ENCODE measurements at regions not wholly inside any gene's neighbourhood (a gene's known extent, or its start where the extent isn't known, plus 50 kb on each side); places are given as distances from the start of the nearest gene placed in this dataset.

DNA sequence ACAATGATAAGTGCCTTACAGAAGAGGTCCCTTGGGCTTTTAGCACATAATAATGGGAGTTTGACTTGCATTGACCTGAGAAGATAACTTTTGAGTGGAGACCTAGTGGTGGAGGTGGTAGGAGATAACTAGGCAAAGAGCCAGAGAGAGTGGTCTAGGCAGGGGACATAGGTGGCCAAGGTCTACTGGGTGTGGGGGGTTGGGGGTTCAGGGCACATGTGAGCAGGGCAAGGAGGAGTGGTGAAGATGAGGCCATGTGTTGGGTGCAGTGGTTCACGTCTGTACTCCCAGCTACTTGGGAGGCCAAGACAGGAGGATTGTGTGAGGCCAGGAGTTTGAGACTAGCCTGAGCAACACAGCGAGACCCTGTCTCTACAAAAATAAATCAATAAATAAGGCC lies 74.3 kb upstream of the CTNNBL1 start:
- TF ChIP-seq YY1 (IDR thresholded peaks at IDR 0.05; ENCODE audit: low read depth, low read length) (no peak), CTCF (IDR thresholded peaks at IDR 0.05; ENCODE audit: control extremely low read depth in 1 of 3, insufficient read depth in 1 of 3, low read depth in 1 of 3, low read length in 3 of 3) (no peak), TBP (IDR thresholded peaks at IDR 0.05; ENCODE audit: low read depth, low read length) (no peak), RAD21 (IDR thresholded peaks at IDR 0.05 in 1 of 2, conservative IDR thresholded peaks at IDR 0.05 in 1 of 2; ENCODE audit: low read depth in 2 of 2, low read length in 2 of 2) (no peak), EZH2 (IDR thresholded peaks at IDR 0.05; ENCODE audit: low read depth, low read length, severe bottlenecking) (no peak), CREB1 (IDR thresholded peaks at IDR 0.05) (no peak), RNF2 (IDR thresholded peaks at IDR 0.05; ENCODE audit: borderline replicate concordance, low read depth, low read length, missing control alignments, poor library complexity, severe bottlenecking) (no peak), POLR2AphosphoS5 (IDR thresholded peaks at IDR 0.05; ENCODE audit: low read depth, low read length) (no peak), HDAC2 (IDR thresholded peaks at IDR 0.05; ENCODE audit: borderline replicate concordance in 1 of 2, low read depth in 2 of 2, low read length in 2 of 2) (no peak)
- TF ChIP-seq, protein P1, sequence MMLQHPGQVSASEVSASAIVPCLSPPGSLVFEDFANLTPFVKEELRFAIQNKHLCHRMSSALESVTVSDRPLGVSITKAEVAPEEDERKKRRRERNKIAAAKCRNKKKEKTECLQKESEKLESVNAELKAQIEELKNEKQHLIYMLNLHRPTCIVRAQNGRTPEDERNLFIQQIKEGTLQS (IDR thresholded peaks at IDR 0.05; ENCODE audit: insufficient read depth, low read depth, low read length) = no peak

All from H1 (cell line).